HG03196 (cell line): ENCODE measurements at regions not wholly inside any gene's neighbourhood (a gene's known extent, or its start where the extent isn't known, plus 50 kb on each side); places are given as distances from the start of the nearest gene placed in this dataset.

ENCODE experiments used
- ATAC-seq: cut with Tn5 transposase; IDR thresholded peaks from one replicate; pipeline ENCODE4 v1.9.1; 2021; ENCODE audit not compliant: unreplicated experiment

DNA sequence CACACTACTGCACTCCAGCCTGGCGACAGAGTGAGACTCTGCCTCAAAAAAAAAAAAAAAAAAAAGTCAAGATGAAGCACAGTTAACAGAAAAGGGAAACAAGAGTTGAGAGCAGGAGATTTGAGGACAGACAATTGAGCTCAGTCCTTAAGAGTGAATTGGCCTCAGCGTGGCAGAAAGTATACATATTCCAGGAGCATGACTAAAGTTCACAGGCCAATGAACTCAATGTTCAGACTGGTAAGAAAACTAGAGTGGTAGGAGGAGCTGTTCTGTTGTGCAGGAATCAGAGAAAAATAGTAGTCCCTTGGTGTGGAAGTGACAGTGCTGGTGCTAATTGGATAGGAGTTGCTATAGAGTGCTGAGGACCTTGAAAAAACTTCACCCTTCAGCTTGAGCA, 60.0 kb downstream of the NRN1 start:
- no peak for ATAC-seq

DNA sequence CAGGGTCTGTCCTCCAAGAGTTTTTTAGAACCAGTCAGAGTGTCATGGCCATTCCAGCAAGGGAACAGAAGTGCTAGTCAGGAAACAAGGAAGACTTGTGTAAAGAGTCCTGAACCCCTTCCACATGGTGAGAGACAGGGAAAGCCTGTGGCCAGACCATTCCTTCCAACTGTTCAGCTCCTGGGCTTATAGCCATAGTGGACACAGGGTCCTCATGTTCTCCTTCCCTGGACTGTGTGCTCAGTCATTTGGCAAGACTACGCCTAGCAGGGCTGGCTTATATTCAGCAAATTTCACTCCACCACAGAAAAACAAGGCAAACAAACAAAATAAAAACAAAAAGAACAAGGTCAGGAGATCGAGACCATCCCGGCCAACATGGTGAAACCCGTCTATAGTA, 60.5 kb downstream of the NRN1 start:
- ATAC-seq, result no peak

- no peak for ATAC-seq
These were observed 63.1 kb downstream of the NRN1 start for GRCh38 chr6:5943591-5943990.

DNA sequence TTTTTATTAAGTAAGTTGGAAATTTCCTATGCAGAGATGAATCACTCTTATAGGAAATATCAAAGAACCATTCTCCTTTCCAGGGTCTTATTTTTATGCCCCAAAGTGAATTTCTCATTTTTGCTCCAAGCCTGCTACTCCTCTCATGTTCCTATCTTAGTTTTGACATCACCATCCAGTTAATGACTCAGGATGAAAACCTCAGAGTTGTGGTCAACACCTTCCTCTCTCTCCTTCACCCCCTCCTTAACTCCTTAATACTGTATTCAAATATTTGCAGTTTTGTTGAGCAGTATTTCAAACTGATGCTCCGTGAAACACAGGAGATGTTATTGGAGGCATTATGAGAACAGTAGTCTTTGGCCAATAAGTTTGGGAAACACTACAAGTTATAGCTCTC, 64.1 kb downstream of the NRN1 start:
- no peak for ATAC-seq

- no peak for ATAC-seq
These were observed 65.5 kb downstream of the NRN1 start for GRCh38 chr6:5941188-5941587.

DNA sequence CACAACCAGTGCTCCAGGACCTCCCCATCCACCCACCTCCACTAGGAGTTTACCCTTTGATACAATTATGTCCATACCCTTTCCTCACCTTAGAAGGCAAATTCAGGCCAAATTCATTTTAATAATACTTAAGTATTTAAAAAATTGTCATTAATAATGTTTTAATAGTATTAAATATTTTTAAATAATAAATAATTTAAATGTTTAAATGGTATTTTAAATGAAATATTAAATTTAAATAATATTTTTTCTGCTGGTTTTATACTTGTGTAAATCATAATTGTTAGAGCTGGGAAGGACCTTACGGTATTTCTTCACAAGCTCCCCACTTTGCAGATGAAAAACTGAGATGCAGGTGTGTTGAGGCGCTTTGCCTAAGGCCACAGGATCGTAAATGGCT, 67.8 kb downstream of the NRN1 start:
- ATAC-seq, result no peak

- ATAC-seq, result no peak
These were observed 68.6 kb downstream of the NRN1 start for GRCh38 chr6:5937936-5938706.

- ATAC-seq, result no peak
These were observed 69.4 kb downstream of the NRN1 start for GRCh38 chr6:5937169-5937909.

DNA sequence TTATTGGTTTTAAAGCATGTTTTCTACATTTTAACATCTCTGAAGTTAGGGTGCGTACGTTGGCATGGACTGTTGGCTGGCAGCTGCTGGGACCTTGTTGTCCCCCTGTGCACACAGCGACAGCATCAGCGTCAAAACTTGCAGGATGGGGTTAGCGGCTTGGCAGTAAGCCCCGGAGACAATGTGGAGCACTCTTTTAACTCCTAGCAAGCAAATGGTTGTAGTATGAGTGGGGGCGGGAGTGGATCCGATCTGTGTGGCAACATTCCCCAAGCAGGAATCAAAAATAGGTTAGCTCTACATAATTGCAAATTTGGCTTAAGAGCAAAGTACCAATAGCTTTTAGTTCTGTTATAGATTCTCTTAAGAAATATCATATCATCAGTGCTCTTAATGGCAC, 70.1 kb downstream of the NRN1 start:
- no peak for ATAC-seq

DNA sequence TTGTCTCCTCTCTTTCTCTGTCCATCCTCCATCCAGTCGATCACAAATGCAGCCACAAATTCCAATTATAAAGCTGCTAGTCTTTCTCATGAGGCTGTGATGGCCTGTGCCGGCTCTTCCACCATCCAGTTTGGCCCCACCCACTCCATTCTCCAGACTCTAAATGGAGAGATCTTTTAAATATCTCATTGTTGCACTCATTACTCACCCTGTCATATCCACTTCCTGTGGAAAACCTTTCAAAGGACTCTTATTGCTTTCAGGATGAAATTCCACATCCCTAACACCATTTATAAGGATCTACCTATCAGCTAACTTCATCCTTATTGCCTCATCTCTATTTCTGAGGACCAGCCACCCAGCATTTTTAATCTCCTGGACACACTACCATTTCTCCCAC, 70.6 kb downstream of the NRN1 start:
- no peak for ATAC-seq

DNA sequence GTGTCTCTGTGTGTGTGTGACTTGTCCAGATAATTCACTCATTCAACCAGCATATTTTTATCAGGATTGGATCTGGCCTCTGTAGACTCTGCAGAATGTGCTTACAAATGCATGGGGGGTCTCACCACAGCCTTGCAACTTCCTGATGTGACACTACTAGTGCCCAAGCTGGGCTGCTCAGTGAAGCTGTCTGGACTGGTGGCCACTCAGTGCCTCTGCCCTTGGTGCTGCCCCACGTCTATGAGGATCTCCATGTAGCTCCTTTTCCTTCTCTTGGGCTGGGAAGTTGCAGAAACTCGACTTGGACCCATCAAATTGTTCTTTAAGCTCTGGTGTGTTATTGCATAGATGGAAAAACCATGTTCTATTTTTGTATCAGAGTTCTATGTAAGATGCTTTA, 75.8 kb downstream of the NRN1 start:
- no peak for ATAC-seq

- ATAC-seq, result no peak
These were observed 76.5 kb downstream of the NRN1 start for GRCh38 chr6:5930143-5930770.

DNA sequence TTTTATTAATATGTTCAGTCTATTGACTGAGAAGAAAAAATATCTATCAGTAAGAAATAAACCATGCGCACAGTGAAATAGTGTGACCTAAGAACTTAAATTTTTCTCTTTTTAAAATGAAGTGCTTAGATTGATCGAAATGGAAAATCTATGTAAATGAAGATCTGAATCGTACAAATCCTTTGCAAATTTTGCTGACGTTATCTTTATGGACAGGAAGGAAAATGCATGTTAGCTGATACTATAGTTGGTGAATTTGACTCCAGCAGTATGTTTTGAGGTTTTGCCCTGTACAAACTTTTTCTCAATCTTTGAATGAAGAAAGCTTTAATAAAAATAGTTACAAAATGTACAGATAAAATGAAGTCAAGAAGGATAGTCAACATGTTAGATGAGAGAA, 82.9 kb downstream of the NRN1 start:
- ATAC-seq, result no peak

GRCh38 chr6:5922230-5922629, 84.5 kb downstream of the NRN1 start:
- no peak for ATAC-seq

DNA sequence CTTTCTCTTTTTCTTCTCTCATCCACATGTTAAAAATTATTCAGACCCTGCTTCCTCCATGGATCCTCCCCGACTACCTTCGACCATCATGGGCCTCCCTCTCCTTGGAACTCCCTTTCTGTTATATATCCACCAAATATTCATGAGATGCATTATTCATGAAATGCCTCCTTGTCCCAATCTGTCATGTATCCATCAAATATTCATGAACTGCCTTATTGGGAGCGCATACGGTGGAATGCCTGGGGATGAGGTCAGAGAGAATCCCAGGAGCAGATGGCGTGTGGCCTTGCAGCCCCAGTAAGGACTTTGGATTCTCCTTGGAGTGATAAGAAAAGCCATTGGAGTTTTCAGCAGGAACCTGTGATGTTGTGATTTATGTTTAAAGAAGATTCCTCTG, 97.0 kb downstream of the NRN1 start:
- no peak for ATAC-seq

- no peak for ATAC-seq
These were observed 99.9 kb downstream of the NRN1 start for GRCh38 chr6:5906842-5907241.

GRCh38 chr6:5906340-5906670, 100.4 kb downstream of the NRN1 start:
- no peak for ATAC-seq

DNA sequence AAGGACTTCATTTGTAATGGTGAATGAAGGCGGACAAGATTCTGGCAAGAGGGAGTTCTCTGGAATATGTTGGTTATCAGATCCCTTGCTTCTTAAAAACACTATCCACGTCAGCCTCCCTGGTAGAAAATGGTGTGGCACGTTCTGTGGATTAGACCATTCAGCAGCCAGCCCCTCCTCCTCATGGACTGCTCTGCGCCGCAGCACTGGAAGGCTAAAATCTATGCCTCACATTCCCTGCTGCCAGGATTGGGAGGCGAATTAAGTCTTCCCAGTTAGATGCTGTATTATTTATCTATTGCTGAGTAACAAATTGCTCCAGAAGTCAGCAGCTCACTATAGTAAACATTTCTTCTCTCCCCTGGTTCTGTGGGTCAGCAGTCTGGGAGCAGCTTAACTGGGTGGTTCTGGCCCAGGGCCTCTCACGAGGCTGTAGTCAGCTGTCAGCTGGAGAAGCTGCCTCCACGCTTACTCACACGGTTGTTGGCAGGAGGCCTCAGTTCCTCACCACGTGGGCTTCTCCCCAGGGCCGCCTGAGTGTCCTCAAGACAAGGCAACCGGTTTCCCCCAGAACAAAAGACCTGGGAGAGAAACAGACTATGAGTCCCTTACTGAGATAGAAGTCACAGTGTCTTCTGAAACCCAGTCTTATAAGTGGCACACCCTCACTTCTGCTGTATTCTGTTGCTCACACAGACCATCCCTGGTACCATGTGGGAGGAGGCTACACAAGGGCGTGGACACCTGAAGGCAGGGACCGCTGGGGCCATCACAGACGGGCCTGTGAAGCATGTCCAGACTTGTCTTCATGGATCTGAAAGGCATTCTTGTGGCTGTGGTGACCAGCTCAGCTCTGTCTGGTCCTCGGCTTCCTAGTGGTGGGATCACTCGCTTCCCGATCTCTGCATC, 101.0 kb downstream of the NRN1 start:
- no peak for ATAC-seq

DNA sequence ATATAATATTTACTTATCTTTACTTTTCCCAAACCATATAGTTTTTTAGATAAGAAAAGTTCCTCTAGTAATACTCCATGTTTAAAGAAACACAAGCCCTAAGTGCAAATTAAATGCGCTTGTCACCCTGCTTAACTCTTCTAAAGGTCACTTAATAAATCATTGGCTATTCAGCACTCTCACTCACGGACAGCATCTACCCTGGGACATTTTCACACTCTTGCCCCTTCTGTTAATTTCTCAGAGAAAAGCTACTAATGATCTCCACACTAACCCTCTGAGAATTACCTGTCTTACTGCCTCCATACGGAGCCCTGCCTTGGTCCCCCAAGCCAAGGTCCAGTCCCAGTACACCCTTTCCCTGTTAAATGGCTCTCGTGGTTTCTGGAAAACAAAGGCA, 102.2 kb downstream of the NRN1 start:
- ATAC-seq, result no peak

DNA sequence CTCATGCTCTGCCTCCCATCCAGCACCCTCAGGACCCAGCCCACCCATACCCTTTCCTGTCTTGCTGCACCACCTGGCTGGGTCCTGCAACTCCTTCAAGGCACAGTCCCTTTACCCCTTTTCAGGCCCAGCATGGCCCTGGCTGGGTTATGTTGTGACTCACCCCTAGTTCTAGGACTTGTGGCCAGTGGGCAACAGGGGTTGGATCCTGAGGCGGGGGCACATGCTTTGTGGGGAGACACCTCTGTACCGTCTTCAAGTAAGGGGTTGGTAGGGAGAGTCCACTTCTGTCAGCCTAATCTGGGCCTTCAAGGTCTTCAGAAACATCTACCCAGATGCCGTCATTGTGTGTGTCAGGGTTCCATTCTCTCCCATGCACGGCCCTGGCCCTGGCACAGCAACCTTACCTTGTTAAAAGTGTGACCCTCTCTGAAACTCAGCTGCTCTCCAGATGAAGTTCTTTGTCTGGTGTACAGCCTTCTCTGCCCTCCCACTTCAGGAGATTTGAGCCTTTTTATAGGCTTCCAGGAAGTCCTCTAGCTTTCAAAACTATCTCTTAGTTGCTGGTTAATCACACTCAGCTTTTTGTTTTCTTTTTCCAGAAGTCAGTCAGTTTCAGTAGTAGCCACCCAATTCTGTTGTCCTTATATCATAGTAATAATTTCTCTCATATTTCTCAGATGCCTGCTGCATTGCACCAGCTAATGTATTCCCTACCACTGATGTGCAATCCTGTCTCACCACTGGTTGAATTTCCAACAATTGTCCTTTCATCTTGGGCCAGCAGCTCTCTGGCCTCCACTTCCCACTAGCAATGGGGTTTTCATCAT, 107.3 kb downstream of the NRN1 start:
- no peak for ATAC-seq
